OCI-LY3 (cell line): ENCODE measurements at regions not wholly inside any gene's neighbourhood (a gene's known extent, or its start where the extent isn't known, plus 50 kb on each side); places are given as distances from the start of the nearest gene placed in this dataset.

Experiments used
- EZH2phosphoT487 ChIP-seq: fragments of 200-600 bp; shearing (Covaris generic); IDR thresholded peaks from 2 replicates; pipeline ENCODE4 v1.6.1; 2018; ENCODE audit warnings: antibody characterized with exemption, mixed run types, low read depth
- TF ChIP-seq, protein P1 (sequence below): fragments of 200-600, 300-600 bp; sonication (generic); IDR thresholded peaks from 2 replicates; pipeline ENCODE4 v1.5.1; 2014; ENCODE audit warnings: antibody characterized with exemption, low read length, low read depth

DNA sequence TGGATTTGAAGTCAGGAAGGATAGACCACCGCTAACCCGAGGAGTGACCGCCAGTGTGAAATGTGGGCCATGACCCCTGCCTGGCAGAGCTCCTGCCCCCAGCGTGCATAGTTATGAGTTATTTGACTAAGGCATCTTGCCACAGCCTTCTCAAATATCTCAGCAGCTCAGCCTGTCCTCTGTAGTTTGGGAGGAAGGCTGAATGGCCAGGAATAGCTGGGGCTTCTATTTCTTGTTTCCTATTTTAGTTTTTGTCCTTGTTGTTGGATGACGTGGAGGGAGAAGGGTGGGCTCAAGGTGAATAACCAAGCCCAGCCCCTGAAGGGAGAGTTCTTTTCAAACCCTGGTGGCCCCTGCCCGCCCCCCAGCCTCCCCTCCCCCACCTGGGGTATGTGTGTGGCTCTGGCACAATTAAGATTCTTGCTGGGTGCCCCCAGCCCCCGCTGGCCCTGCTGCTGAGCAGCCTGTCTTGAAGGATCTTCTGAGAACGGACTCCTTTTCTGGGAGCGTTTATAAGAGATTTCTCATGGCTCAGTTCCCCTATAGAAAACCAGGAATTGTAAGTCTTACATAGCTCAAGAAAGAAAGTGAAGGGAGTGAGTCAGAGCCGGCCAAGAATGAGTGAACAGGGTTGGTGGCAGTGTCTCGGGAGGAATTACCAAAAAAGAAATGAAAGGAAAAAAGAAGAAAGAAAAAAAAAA is 157.4 kb downstream of the GLI2 start:
- TF ChIP-seq, protein P1, sequence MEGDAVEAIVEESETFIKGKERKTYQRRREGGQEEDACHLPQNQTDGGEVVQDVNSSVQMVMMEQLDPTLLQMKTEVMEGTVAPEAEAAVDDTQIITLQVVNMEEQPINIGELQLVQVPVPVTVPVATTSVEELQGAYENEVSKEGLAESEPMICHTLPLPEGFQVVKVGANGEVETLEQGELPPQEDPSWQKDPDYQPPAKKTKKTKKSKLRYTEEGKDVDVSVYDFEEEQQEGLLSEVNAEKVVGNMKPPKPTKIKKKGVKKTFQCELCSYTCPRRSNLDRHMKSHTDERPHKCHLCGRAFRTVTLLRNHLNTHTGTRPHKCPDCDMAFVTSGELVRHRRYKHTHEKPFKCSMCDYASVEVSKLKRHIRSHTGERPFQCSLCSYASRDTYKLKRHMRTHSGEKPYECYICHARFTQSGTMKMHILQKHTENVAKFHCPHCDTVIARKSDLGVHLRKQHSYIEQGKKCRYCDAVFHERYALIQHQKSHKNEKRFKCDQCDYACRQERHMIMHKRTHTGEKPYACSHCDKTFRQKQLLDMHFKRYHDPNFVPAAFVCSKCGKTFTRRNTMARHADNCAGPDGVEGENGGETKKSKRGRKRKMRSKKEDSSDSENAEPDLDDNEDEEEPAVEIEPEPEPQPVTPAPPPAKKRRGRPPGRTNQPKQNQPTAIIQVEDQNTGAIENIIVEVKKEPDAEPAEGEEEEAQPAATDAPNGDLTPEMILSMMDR, result no peak
- TF ChIP-seq EZH2phosphoT487, result no peak
